Fibroblast of peridontal ligament (primary cell): ENCODE measurements at regions not wholly inside any gene's neighbourhood (a gene's known extent, or its start where the extent isn't known, plus 50 kb on each side); places are given as distances from the start of the nearest gene placed in this dataset.

Experiments used
- DNase-seq: peaks from one replicate; pipeline ENCODE4 v3.0.0-alpha.2; 2010; ENCODE audit errors: extremely low read depth

GRCh38 chr16:27718201-27719105, 168.5 kb downstream of the KATNIP start:
- no peak for DNase-seq

GRCh38 chr16:27719106-27719445, 169.1 kb downstream of the KATNIP start:
- no peak for DNase-seq

- DNase-seq: no peak
Observed at GRCh38 chr16:27720731-27721530, 171.0 kb downstream of the KATNIP start.

GRCh38 chr16:27721531-27722181, 171.7 kb downstream of the KATNIP start:
- peak; percentile 90 for DNase-seq

GRCh38 chr16:27722207-27722606, 172.3 kb downstream of the KATNIP start:
- DNase-seq: no peak

GRCh38 chr16:27722892-27723450, 173.0 kb downstream of the KATNIP start:
- no peak for DNase-seq

GRCh38 chr16:27723711-27724481, 174.0 kb downstream of the KATNIP start:
- DNase-seq: no peak

- peak; percentile 45 for DNase-seq
Observed at GRCh38 chr16:27724482-27725235, 174.7 kb downstream of the KATNIP start.

- no peak for DNase-seq
Observed at GRCh38 chr16:27725236-27726000, 175.5 kb downstream of the KATNIP start.

- DNase-seq: no peak
Observed at GRCh38 chr16:27726621-27727261, 176.8 kb downstream of the KATNIP start.

GRCh38 chr16:27727941-27728340, 178.0 kb downstream of the KATNIP start:
- no peak for DNase-seq

- DNase-seq: no peak
Observed at GRCh38 chr16:27728691-27729090, 178.7 kb downstream of the KATNIP start.

- DNase-seq: peak; percentile 5
Observed at GRCh38 chr16:27729516-27730304, 179.8 kb downstream of the KATNIP start.

- no peak for DNase-seq
Observed at GRCh38 chr16:27730661-27731210, 180.8 kb downstream of the KATNIP start.

GRCh38 chr16:27735031-27735430, 185.1 kb downstream of the KATNIP start:
- no peak for DNase-seq

GRCh38 chr16:27736431-27736830, 186.5 kb downstream of the KATNIP start:
- DNase-seq: no peak

- DNase-seq: no peak
Observed at GRCh38 chr16:27737513-27737912, 187.6 kb downstream of the KATNIP start.
